H1 (cell line): ENCODE measurements at regions not wholly inside any gene's neighbourhood (a gene's known extent, or its start where the extent isn't known, plus 50 kb on each side); places are given as distances from the start of the nearest gene placed in this dataset.

Source experiments
- CTCF ChIA-PET: fragments of 300-600 bp; sonication (Branson Sonifier 250); formaldehyde crosslinking; loops from one replicate; lab custom pipeline; 2021; ENCODE audit not compliant: partially characterized antibody; lab: Charles Lee
- POLR2A ChIA-PET: fragments of 300-600 bp; sonication (Branson Sonifier 250); formaldehyde crosslinking; loops from one replicate; lab custom pipeline; 2021; ENCODE audit warnings: inconsistent platforms; ENCODE audit not compliant: partially characterized antibody; lab: Charles Lee
- DNase-seq, 2 experiments: peaks; one replicate each; pipeline versions ENCODE4 v3.0.0 to v3.0.0-alpha.2; 2010 to 2022; ENCODE audit warnings: low spot score in 2 of 2, low read depth in 1 of 2, mixed read lengths in 1 of 2
- FAIRE-seq: peaks from 2 replicates; lab custom pipeline; 2011; peaks lifted over from hg19 to GRCh38; lab: Jason Lieb, UNC
- H2AFZ ChIP-seq: 2 replicates; pipeline ENCODE4 v1.8.1; 2012; ENCODE audit warnings: low read length, inconsistent platforms
- H2AK5ac ChIP-seq: 2 replicates; pipeline ENCODE4 v1.6.1; 2013; ENCODE audit warnings: low read depth, low read length
- H2BK120ac ChIP-seq: replicated peaks from 2 replicates; pipeline ENCODE3; 2013; ENCODE audit warnings: low read depth, low read length, inconsistent platforms
- H2BK12ac ChIP-seq: 2 replicates; pipeline ENCODE4 v1.6.1; 2013; ENCODE audit warnings: low read depth, low read length
- H2BK15ac ChIP-seq: 2 replicates; pipeline ENCODE4 v1.6.1; 2013; ENCODE audit warnings: low read length
- H2BK20ac ChIP-seq: 2 replicates; pipeline ENCODE4 v1.6.1; 2013; ENCODE audit warnings: low read length
- H2BK5ac ChIP-seq: 2 replicates; pipeline ENCODE4 v1.6.1; 2013; ENCODE audit warnings: low read depth, low read length
- H3K14ac ChIP-seq: 2 replicates; pipeline ENCODE4 v1.6.1; 2013; ENCODE audit warnings: inconsistent platforms; ENCODE audit not compliant: insufficient read length
- H3K18ac ChIP-seq: 2 replicates; pipeline ENCODE4 v1.6.1; 2013; ENCODE audit warnings: low read length; ENCODE audit errors: extremely low read depth
- H3K23ac ChIP-seq: 2 replicates; pipeline ENCODE4 v1.6.1; 2013; ENCODE audit warnings: inconsistent platforms; ENCODE audit not compliant: insufficient read length
- H3K23me2 ChIP-seq: 2 replicates; pipeline ENCODE4 v1.6.1; 2013; ENCODE audit warnings: low read depth, low read length
- H3K27ac ChIP-seq: 2 replicates; pipeline ENCODE4 v1.6.1; 2011; ENCODE audit warnings: low read depth, low read length, inconsistent platforms
- H3K27me3 ChIP-seq, 4 experiments: replicated peaks in 1 of 4; 1 replicate in 1 of 4; 2 replicates in 3 of 4; pipeline versions ENCODE4 v1.6.1 to v1.8.1; 2011 to 2013; ENCODE audit warnings: low read length in 3 of 4, mild to moderate bottlenecking in 3 of 4, inconsistent platforms in 2 of 4, mixed read lengths in 2 of 4, moderate library complexity in 1 of 4; ENCODE audit not compliant: control insufficient read depth in 3 of 4, insufficient read depth in 3 of 4; ENCODE audit errors: extremely low read depth in 1 of 4
- H3K36me3 ChIP-seq, 4 experiments: 2 replicates each; pipeline versions ENCODE4 v1.6.1 to v1.8.1; 2011 to 2013; ENCODE audit warnings: mild to moderate bottlenecking in 4 of 4, low read length in 3 of 4, moderate library complexity in 2 of 4, control low read depth in 1 of 4, inconsistent platforms in 1 of 4; ENCODE audit not compliant: insufficient read depth in 4 of 4, control insufficient read depth in 2 of 4
- H3K4ac ChIP-seq: replicated peaks from 2 replicates; pipeline ENCODE3; 2013; ENCODE audit warnings: low read length, low read depth, mixed read lengths, inconsistent platforms; ENCODE audit not compliant: insufficient read length
- H3K4me1 ChIP-seq, 4 experiments: replicated peaks in 1 of 4; 1 replicate in 1 of 4; 2 replicates in 3 of 4; pipeline versions ENCODE4 v1.6.1 to v1.8.1; 2011 to 2013; ENCODE audit warnings: low read length in 3 of 4, inconsistent platforms in 2 of 4, mixed read lengths in 1 of 4; ENCODE audit not compliant: insufficient read depth in 4 of 4, control insufficient read depth in 3 of 4
- H3K4me2 ChIP-seq, 2 experiments: 2 replicates each; pipeline versions ENCODE4 v1.6.1 to v1.8.1; 2011 to 2013; ENCODE audit warnings: low read depth in 2 of 2, low read length in 2 of 2, control low read depth in 1 of 2, inconsistent platforms in 1 of 2, mild to moderate bottlenecking in 1 of 2; ENCODE audit not compliant: insufficient read depth in 1 of 2
- H3K4me3 ChIP-seq, 4 experiments: fragments of 200-600, 300-600 bp in 1 of 4; sonication (generic), shearing (Covaris generic), sonication (Bioruptor Twin) in 1 of 4; 2 replicates each; pipeline versions ENCODE4 v1.5.1 to v1.8.1; 2011 to 2016; ENCODE audit warnings: low read length in 4 of 4, low read depth in 3 of 4, control low read depth in 2 of 4, inconsistent platforms in 2 of 4, mild to moderate bottlenecking in 2 of 4, mixed read lengths in 1 of 4, moderate library complexity in 1 of 4; ENCODE audit not compliant: insufficient read depth in 2 of 4; ENCODE audit errors: extremely low read depth in 1 of 4
- H3K56ac ChIP-seq: replicated peaks from 2 replicates; pipeline ENCODE3; 2013; ENCODE audit warnings: low read depth, mild to moderate bottlenecking, mixed read lengths, low read length, inconsistent platforms; ENCODE audit not compliant: insufficient read length
- H3K79me1 ChIP-seq: 2 replicates; pipeline ENCODE4 v1.6.1; 2013; ENCODE audit warnings: low read depth, low read length, control low read depth
- H3K79me2 ChIP-seq, 2 experiments: 2 replicates each; pipeline versions ENCODE4 v1.6.1 to v1.8.1; 2012 to 2013; ENCODE audit warnings: low read length in 2 of 2, mild to moderate bottlenecking in 2 of 2, inconsistent platforms in 1 of 2; ENCODE audit not compliant: insufficient read depth in 2 of 2, control insufficient read depth in 1 of 2
- H3K9ac ChIP-seq, 4 experiments: replicated peaks in 1 of 4; 1 replicate in 1 of 4; 2 replicates in 3 of 4; pipeline versions ENCODE4 v1.6.1 to v1.8.1; 2011 to 2013; ENCODE audit warnings: low read depth in 3 of 4, low read length in 3 of 4, control low read depth in 2 of 4, mild to moderate bottlenecking in 2 of 4, moderate library complexity in 2 of 4, inconsistent platforms in 1 of 4; ENCODE audit errors: extremely low read depth in 1 of 4
- H3K9me3 ChIP-seq, 2 experiments: 2 replicates each; pipeline versions ENCODE4 v1.6.1 to v1.8.1; 2012 to 2013; ENCODE audit warnings: mild to moderate bottlenecking in 2 of 2, moderate library complexity in 2 of 2, control low read depth in 1 of 2, inconsistent platforms in 1 of 2, low read depth in 1 of 2, low read length in 1 of 2, mixed read lengths in 1 of 2; ENCODE audit not compliant: insufficient read depth in 2 of 2
- H4K20me1 ChIP-seq, 2 experiments: replicated peaks in 1 of 2; 2 replicates each; pipeline versions ENCODE3 to v1.8.1; 2011 to 2013; ENCODE audit warnings: inconsistent platforms in 2 of 2, low read length in 2 of 2, mild to moderate bottlenecking in 1 of 2; ENCODE audit not compliant: insufficient read depth in 2 of 2, control insufficient read depth in 1 of 2
- H4K5ac ChIP-seq: 2 replicates; pipeline ENCODE4 v1.6.1; 2013; ENCODE audit warnings: low read length, low read depth, mixed read lengths, inconsistent platforms; ENCODE audit not compliant: insufficient read length
- H4K8ac ChIP-seq: 2 replicates; pipeline ENCODE4 v1.8.0; 2013; ENCODE audit warnings: mild to moderate bottlenecking, moderate library complexity, low read length, inconsistent platforms; ENCODE audit not compliant: insufficient read depth; ENCODE audit errors: extremely low read depth
- H4K91ac ChIP-seq: replicated peaks from 2 replicates; pipeline ENCODE3; 2013; ENCODE audit warnings: low read length, mixed read lengths, inconsistent platforms; ENCODE audit not compliant: insufficient read length
- BRCA1 ChIP-seq: IDR thresholded peaks from 2 replicates; pipeline ENCODE4 v1.6.1; 2012; ENCODE audit warnings: low read depth, low read length, improper control_type of control experiment
- CBX5 ChIP-seq: fragments of 300-800, 300-1000 bp; sonication (generic); IDR thresholded peaks from 2 replicates; pipeline ENCODE4 v1.7.1; 2016; ENCODE audit warnings: antibody characterized with exemption, low read length, low read depth
- CHD2 ChIP-seq: IDR thresholded peaks from 2 replicates; pipeline ENCODE4 v1.6.1; 2012; ENCODE audit warnings: low read length, improper control_type of control experiment
- CTBP2 ChIP-seq: IDR thresholded peaks from 2 replicates; pipeline ENCODE4 v1.7.0; 2011; ENCODE audit warnings: borderline replicate concordance, mild to moderate bottlenecking, moderate library complexity, mixed read lengths, low read length; ENCODE audit not compliant: insufficient read depth, insufficient read length
- EZH2 ChIP-seq: fragments of 200-600 bp; sonication (generic); IDR thresholded peaks from 2 replicates; pipeline ENCODE4 v1.7.1; 2012; ENCODE audit warnings: low read depth, mild to moderate bottlenecking, moderate library complexity, low read length, inconsistent platforms; ENCODE audit not compliant: severe bottlenecking
- GABPA ChIP-seq: IDR thresholded peaks from 2 replicates; pipeline ENCODE4 v1.6.1; 2011; ENCODE audit warnings: mild to moderate bottlenecking, low read length, moderate library complexity, borderline replicate concordance; ENCODE audit not compliant: insufficient read depth
- JUND ChIP-seq: IDR thresholded peaks from 2 replicates; pipeline ENCODE4 v1.6.1; 2011; ENCODE audit warnings: mild to moderate bottlenecking, improper control_type of control experiment, low read length
- POLR2AphosphoS5 ChIP-seq: IDR thresholded peaks from 2 replicates; pipeline ENCODE4 v1.6.1; 2011; ENCODE audit warnings: low read depth, low read length
- SIRT6 ChIP-seq: IDR thresholded peaks from one replicate; pipeline ENCODE4 v1.7.1; 2012; ENCODE audit warnings: low read length, inconsistent platforms
- SIX5 ChIP-seq: IDR thresholded peaks from 2 replicates; pipeline ENCODE4 v1.6.1; 2011; ENCODE audit warnings: mild to moderate bottlenecking, low read depth, low read length
- SP1 ChIP-seq: IDR thresholded peaks from 2 replicates; pipeline ENCODE4 v1.6.1; 2011; ENCODE audit warnings: low read depth, low read length
- TBP ChIP-seq: IDR thresholded peaks from 2 replicates; pipeline ENCODE4 v1.6.1; 2011; ENCODE audit warnings: low read depth, low read length, improper control_type of control experiment
- TEAD4 ChIP-seq: IDR thresholded peaks from 2 replicates; pipeline ENCODE4 v1.6.1; 2012; ENCODE audit warnings: low read depth, low read length, inconsistent platforms, mixed read lengths
- ZNF274 ChIP-seq: IDR thresholded peaks from 2 replicates; pipeline ENCODE4 v1.7.0; 2012; ENCODE audit warnings: low read length, borderline replicate concordance; ENCODE audit errors: extremely low read depth
- WGBS, 2 experiments: shearing (Covaris generic) in 1 of 2; methylation state at CpG; one replicate each; pipeline versions ENCODE4 v1.1.6 to v1.1.7; 2013 to 2015; ENCODE audit warnings: low lambda C conversion rate in 2 of 2, mixed read lengths in 2 of 2, inconsistent platforms in 1 of 2, low coverage in 1 of 2, missing lambda C conversion rate in 1 of 2; ENCODE audit not compliant: insufficient replicate concordance in 2 of 2, insufficient coverage in 1 of 2, insufficient read length in 1 of 2; ENCODE audit errors: extremely low coverage in 1 of 2, missing lambda C conversion rate in 1 of 2; 5-methylcytosine and 5-hydroxymethylcytosine counted together
- TF ChIP-seq, protein P1 (sequence below): IDR thresholded peaks from 2 replicates; pipeline ENCODE4 v1.6.1; 2012; ENCODE audit warnings: inconsistent platforms

DNA sequence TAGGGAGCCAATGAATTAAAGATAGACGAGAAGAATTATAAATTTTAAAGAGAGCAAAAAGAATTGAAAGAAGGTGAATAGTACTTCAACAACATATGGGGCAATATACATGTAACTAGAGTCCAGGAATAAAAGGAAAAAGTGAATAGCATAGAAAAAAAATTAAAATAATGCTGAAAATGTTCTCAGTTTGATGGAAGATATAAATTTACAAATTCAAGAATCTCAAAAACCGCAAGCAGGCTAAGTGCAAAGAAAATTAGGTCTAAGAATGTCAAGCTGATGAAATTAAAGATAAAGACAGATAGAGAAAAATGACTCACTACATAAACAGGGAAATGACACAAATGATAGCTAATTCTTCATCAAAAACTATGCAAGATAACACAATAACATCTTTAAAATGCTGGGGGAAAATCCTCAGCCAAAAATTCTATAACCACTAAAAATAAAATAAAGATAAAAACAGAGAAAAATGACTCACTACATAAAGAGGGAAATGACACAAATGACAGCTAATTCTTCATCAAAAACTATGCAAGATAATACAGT is 326.3 kb downstream of the TBX15 start:
- no peak overlapping the region for H4K5ac ChIP-seq
- H2AFZ ChIP-seq, result no peak overlapping the region
- H3K27ac ChIP-seq, result no peak overlapping the region
- no peak overlapping the region for H3K9ac ChIP-seq
- no peak overlapping the region for H2BK5ac ChIP-seq
- no peak for DNase-seq
- FAIRE-seq, result no peak
- POLR2A ChIA-PET, result no interaction called here
- no peaks in the 10 kb centered on the region for H3K79me2 ChIP-seq
- no peak overlapping the region for H3K23ac ChIP-seq
- no peaks in the 10 kb centered on the region for H3K36me3 ChIP-seq
- no peak overlapping the region for H3K56ac ChIP-seq
- H3K18ac ChIP-seq, result no peak overlapping the region
- no peaks in the 10 kb centered on the region for H3K9me3 ChIP-seq
- H3K14ac ChIP-seq, result no peak overlapping the region
- no peaks in the 10 kb centered on the region for H4K20me1 ChIP-seq
- H3K4me2 ChIP-seq, result no peak overlapping the region
- H2AK5ac ChIP-seq, result no peak overlapping the region
- H3K23me2 ChIP-seq, result no peaks in the 10 kb centered on the region
- no peaks in the 10 kb centered on the region for H3K79me1 ChIP-seq
- 96% methylated on average over 2 of the region's 2 CpGs; no CpG with 5 or more reads in 1 of the 2 experiments for WGBS, 2 experiments
- H4K91ac ChIP-seq, result no peak overlapping the region
- H2BK12ac ChIP-seq, result no peak overlapping the region
- CTCF ChIA-PET, result interaction anchor here (0.8 kb wide), 1 partner anchor 439 kb away, joined by 3 read pairs; no protein-coding TSS in a partner anchor
- no peak overlapping the region for H4K8ac ChIP-seq
- H2BK20ac ChIP-seq, result no peak overlapping the region
- no peak overlapping the region for H3K4ac ChIP-seq
- no peak overlapping the region for H3K4me3 ChIP-seq
- H2BK120ac ChIP-seq, result no peak overlapping the region
- H3K4me1 ChIP-seq, result no peaks in the 10 kb centered on the region
- H3K27me3 ChIP-seq, result no peaks in the 10 kb centered on the region
- no peak overlapping the region for H2BK15ac ChIP-seq
- no peak for TF ChIP-seq JUND
- no peak for TF ChIP-seq SIX5
- no peak for TF ChIP-seq ZNF274
- TF ChIP-seq SIRT6, result no peak
- no peak for TF ChIP-seq CHD2
- TF ChIP-seq CTBP2, result no peak
- TF ChIP-seq EZH2, result no peak
- TF ChIP-seq BRCA1, result no peak
- TF ChIP-seq CBX5, result no peak
- TF ChIP-seq SP1, result no peak
- no peak for TF ChIP-seq POLR2AphosphoS5
- no peak for TF ChIP-seq TBP
- no peak for TF ChIP-seq TEAD4
- TF ChIP-seq, protein P1, sequence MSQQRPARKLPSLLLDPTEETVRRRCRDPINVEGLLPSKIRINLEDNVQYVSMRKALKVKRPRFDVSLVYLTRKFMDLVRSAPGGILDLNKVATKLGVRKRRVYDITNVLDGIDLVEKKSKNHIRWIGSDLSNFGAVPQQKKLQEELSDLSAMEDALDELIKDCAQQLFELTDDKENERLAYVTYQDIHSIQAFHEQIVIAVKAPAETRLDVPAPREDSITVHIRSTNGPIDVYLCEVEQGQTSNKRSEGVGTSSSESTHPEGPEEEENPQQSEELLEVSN, result no peak
- no peak for TF ChIP-seq GABPA
